Right atrium auricular region (tissue), 2 donors: ENCODE measurements at regions not wholly inside any gene's neighbourhood (a gene's known extent, or its start where the extent isn't known, plus 50 kb on each side); places are given as distances from the start of the nearest gene placed in this dataset.

Experiments used
- DNase-seq: peaks from one replicate; pipeline ENCODE4 v3.0.0-alpha.2; 2019; ENCODE audit warnings: low spot score
- H3K27ac ChIP-seq, 2 donors: fragments of 200-600 bp; sonication (generic); 1 replicate in 1 of 2; 2 replicates in 1 of 2; pipeline ENCODE4 v1.5.1; 2016 to 2019
- H3K27me3 ChIP-seq, 2 donors: fragments of 200-600 bp; sonication (generic); one replicate each; pipeline versions ENCODE4 v1.5.1 to v1.6.0; 2017 to 2019
- H3K36me3 ChIP-seq: fragments of 200-600 bp; sonication (generic); one replicate; pipeline ENCODE4 v1.5.1; 2016
- H3K4me1 ChIP-seq, 2 donors: fragments of 200-600 bp; sonication (generic); one replicate each; pipeline versions ENCODE4 v1.5.1 to v1.6.0; 2017 to 2019
- H3K4me3 ChIP-seq, 2 donors: fragments of 200-600 bp; sonication (generic); 1 replicate in 1 of 2; 2 replicates in 1 of 2; pipeline ENCODE4 v1.5.1; 2017 to 2019; ENCODE audit warnings: mild to moderate bottlenecking in 1 of 2, moderate library complexity in 1 of 2
- H3K9me3 ChIP-seq, 2 donors: fragments of 200-600 bp; sonication (generic); one replicate each; pipeline ENCODE4 v1.5.1; 2019
- CTCF ChIP-seq, 2 donors: fragments of 200-600 bp; sonication (generic); IDR thresholded peaks; one replicate each; pipeline ENCODE4 v1.5.1; 2019; ENCODE audit warnings: antibody characterized with exemption in 2 of 2

GRCh38 chr16:26901196-26901861, 165.4 kb upstream of the C16orf82 start:
- no peaks in the 10 kb centered on the region for H3K36me3 ChIP-seq
- H3K4me1 ChIP-seq = no peaks in the 10 kb centered on the region
- DNase-seq = no peak
- H3K27ac ChIP-seq = no peak overlapping the region
- TF ChIP-seq CTCF (IDR thresholded peaks at IDR 0.05) = no peak
- H3K27me3 ChIP-seq = no peaks in the 10 kb centered on the region
- H3K4me3 ChIP-seq = no peak overlapping the region
- H3K9me3 ChIP-seq = no peaks in the 10 kb centered on the region

- TF ChIP-seq CTCF (IDR thresholded peaks at IDR 0.05) = no peak
- H3K27me3 ChIP-seq = no peaks in the 10 kb centered on the region
- H3K4me3 ChIP-seq = no peak overlapping the region
- no peak overlapping the region for H3K27ac ChIP-seq
- no peak for DNase-seq
- no peaks in the 10 kb centered on the region for H3K9me3 ChIP-seq
- no peaks in the 10 kb centered on the region for H3K36me3 ChIP-seq
- H3K4me1 ChIP-seq = no peaks in the 10 kb centered on the region
Observed at GRCh38 chr16:26901983-26902382, 164.7 kb upstream of the C16orf82 start.

- H3K4me3 ChIP-seq = no peak overlapping the region
- no peak for DNase-seq
- no peak for TF ChIP-seq CTCF (IDR thresholded peaks at IDR 0.05)
Observed at GRCh38 chr16:26905336-26905735, 161.4 kb upstream of the C16orf82 start.

GRCh38 chr16:26909623-26910022, 157.1 kb upstream of the C16orf82 start:
- no peaks in the 10 kb centered on the region for H3K9me3 ChIP-seq
- TF ChIP-seq CTCF (IDR thresholded peaks at IDR 0.05) = no peak
- no peak overlapping the region for H3K27ac ChIP-seq

More at GRCh38 chr16:26905336-26905735, 161.4 kb upstream of the C16orf82 start:
- Histone ChIP-seq H3K36me3 (no peaks in the 10 kb centered on the region), H3K27ac (no peak overlapping the region), H3K4me1 (no peaks in the 10 kb centered on the region), H3K9me3 (no peaks in the 10 kb centered on the region), H3K27me3 (no peaks in the 10 kb centered on the region)

GRCh38 chr16:26911436-26911835, 155.3 kb upstream of the C16orf82 start:
- H3K36me3 ChIP-seq = no peaks in the 10 kb centered on the region
- H3K9me3 ChIP-seq = no peaks in the 10 kb centered on the region
- H3K27ac ChIP-seq = no peak overlapping the region
- H3K4me1 ChIP-seq = no peaks in the 10 kb centered on the region
- no peak for DNase-seq
- no peaks in the 10 kb centered on the region for H3K27me3 ChIP-seq
- no peak overlapping the region for H3K4me3 ChIP-seq
- no peak for TF ChIP-seq CTCF (IDR thresholded peaks at IDR 0.05)

More at GRCh38 chr16:26909623-26910022, 157.1 kb upstream of the C16orf82 start:
- Histone ChIP-seq H3K4me3 (no peak overlapping the region), H3K36me3 (no peaks in the 10 kb centered on the region), H3K27me3 (no peaks in the 10 kb centered on the region), H3K4me1 (no peaks in the 10 kb centered on the region)
- no peak for DNase-seq

- Histone ChIP-seq H3K4me1 (no peaks in the 10 kb centered on the region), H3K4me3 (no peak overlapping the region), H3K27ac (no peak overlapping the region), H3K27me3 (no peaks in the 10 kb centered on the region), H3K9me3 (no peaks in the 10 kb centered on the region), H3K36me3 (no peaks in the 10 kb centered on the region)
- no peak for TF ChIP-seq CTCF (IDR thresholded peaks at IDR 0.05)
- no peak for DNase-seq
Observed at GRCh38 chr16:26913851-26914250, 152.9 kb upstream of the C16orf82 start.
